LHCN-M2 (cell line): ENCODE measurements at regions not wholly inside any gene's neighbourhood (a gene's known extent, or its start where the extent isn't known, plus 50 kb on each side); places are given as distances from the start of the nearest gene placed in this dataset.
A peak's percentile ranks its signal among the peaks of the same experiment; 100 is the strongest.

Source experiments
- DNase-seq: peaks from one replicate; pipeline ENCODE4 v3.0.0-alpha.2; 2012; ENCODE audit warnings: low read depth

GRCh38 chr9:16197578-16198370 lies 644.9 kb downstream of the CCDC171 start:
- DNase-seq = no peak

- DNase-seq = no peak
Observed at GRCh38 chr9:16198996-16199395, 646.2 kb downstream of the CCDC171 start.

- no peak for DNase-seq
Observed at GRCh38 chr9:16202221-16202620, 649.4 kb downstream of the CCDC171 start.

GRCh38 chr9:16202914-16203728 lies 650.3 kb downstream of the CCDC171 start:
- peak; percentile 95 for DNase-seq

DNA sequence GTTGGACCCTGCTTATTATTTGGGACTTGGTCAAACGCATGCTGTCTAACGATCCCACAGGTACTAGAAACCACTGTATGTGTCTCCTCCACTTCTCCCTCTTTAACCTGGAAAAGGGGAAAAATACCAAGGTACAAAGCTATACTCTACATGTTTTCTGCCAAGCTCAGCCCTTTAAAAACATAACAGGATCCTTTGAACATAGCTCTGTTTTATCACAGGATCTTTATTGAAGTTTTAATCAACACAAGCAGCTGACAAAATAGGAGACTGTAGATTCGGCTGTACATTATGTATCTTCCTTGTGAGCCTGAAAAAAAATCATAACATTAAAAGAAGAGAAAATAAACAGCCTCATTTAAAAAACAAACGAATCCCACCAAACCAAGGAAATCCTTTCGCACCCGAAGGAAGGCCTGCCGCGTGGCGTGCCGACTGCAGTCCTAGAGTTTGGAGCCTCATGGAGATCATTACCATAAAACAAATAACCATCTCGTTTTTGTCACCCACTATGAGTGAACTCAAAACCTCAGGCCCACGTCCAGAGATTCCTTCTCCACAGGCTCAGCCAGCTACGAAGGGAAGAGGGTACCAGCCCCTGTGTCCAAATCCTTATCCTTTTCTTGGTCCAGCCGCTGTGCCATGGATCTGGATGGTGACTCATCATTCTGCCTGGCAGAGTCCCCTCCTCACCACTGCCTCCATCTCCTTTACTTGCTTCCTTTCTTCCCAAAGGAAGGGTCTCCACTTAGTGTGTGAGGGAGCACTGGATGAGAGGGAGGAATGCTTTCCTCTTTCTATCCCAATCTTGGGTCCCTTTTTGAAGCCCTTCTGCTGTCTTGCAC lies 651.1 kb downstream of the CCDC171 start:
- peak; percentile 48 for DNase-seq

- no peak for DNase-seq
Observed at GRCh38 chr9:16205455-16205854, 652.6 kb downstream of the CCDC171 start.

DNA sequence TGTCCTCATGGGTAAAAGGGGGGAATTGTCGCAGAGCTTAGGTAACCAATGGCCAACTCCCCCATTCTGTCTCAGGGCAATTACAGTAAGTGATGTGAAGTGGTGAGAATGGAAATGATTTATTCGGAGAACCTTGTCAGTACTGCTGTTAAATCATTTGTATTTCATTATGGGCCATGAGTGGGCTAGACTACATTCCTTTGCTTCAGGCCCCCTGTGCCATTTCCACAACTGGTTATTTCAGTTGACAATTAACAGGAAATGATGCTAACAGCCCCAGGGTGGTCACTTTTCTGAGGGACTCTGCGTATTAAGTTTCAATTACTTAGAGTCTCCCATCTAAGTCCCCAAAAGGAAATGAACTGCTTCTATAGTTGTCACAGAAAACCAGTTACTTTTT lies 653.7 kb downstream of the CCDC171 start:
- no peak for DNase-seq

GRCh38 chr9:16207161-16207560 lies 654.3 kb downstream of the CCDC171 start:
- DNase-seq = peak; percentile 94

DNA sequence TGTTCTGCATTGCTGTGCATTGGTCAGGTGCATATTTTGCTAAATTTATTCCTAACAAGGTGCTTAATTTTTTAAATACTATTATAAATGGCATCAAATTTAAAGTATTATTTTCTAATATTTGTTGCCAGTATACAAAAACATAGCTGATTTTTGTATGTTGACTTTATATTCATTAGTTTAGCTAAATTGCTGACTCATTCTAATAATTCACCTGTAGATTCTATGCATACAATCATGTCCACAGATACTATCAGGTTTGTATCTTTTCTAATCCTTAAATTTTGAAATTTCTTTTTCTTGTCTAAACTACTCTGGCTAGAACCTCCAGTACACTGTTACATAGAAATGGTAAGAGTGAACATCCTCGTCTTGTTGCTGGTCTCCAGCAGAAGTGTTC lies 657.6 kb downstream of the CCDC171 start:
- DNase-seq = no peak

GRCh38 chr9:16211946-16212345 lies 658.5 kb downstream of the BNC2 start:
- no peak for DNase-seq

DNA sequence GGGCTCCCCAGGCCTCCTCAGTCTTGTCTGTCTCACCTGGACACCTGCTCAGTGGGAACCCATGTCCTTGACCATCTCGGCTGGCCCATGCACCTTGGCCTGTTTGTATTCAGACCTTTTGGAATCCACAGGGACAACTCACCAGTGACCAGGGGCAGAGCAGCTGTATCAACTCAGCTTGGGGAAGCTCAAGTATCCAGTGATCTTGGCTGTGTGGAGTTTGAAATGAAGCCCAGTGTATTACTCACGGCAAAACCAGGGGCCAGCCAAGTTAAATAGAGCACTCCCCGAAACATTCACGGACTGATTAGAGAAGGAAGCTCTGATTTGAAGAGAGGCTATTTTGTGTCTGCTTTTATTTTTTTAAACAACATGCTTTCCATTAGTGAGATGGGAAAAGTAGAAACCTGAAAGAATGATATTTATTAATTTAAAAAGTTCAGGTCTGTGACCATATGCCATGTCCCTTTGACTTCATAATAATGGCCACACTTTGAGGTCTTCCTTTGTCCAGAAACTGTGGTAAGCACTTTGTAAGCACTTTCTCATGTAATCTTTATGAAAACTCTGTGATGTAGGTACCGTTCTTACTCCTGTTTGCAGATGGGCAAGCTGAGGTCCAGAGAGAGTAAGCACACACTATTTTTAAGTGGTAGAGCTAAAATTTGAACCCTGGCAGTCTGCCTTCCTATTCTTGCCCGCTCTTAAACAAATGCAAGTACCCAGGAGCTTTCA lies 656.5 kb downstream of the BNC2 start:
- DNase-seq = peak; percentile 98

DNA sequence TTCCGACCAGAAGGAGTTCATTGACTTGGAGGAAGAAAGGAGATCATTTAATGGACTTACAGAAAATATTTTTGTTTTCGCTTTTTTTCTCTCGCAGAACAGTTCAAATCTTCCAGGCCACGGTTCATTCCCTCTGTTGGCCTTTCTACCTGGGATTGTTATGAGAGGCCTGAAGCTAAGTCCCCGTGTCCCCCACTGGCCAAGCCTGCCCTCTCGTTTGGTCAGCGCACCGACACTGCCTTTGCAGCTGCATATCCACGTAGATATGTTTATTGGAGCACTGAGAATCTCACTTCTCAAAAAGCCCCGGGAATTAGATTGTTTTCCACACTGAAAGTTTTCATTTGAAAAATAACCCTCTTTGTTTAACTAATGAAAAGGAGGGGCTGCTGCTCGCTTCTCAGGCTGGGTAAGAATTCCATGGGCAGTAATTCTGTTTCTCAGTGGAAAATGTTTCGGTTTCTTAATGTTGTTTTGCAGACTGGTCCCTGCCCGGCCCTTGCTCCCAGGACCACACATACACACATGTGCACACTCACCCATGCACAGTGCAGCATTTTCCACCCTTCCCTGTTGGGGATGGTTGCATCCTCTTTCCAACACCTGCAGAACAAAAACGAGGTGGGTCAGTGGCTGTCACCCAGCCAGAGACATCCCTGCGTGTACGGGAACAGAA lies 655.7 kb downstream of the BNC2 start:
- no peak for DNase-seq

- DNase-seq = no peak
Observed at GRCh38 chr9:16215353-16215680, 655.2 kb downstream of the BNC2 start.

GRCh38 chr9:16217943-16218701 lies 652.3 kb downstream of the BNC2 start:
- no peak for DNase-seq

GRCh38 chr9:16221366-16221765 lies 649.1 kb downstream of the BNC2 start:
- DNase-seq = no peak

DNA sequence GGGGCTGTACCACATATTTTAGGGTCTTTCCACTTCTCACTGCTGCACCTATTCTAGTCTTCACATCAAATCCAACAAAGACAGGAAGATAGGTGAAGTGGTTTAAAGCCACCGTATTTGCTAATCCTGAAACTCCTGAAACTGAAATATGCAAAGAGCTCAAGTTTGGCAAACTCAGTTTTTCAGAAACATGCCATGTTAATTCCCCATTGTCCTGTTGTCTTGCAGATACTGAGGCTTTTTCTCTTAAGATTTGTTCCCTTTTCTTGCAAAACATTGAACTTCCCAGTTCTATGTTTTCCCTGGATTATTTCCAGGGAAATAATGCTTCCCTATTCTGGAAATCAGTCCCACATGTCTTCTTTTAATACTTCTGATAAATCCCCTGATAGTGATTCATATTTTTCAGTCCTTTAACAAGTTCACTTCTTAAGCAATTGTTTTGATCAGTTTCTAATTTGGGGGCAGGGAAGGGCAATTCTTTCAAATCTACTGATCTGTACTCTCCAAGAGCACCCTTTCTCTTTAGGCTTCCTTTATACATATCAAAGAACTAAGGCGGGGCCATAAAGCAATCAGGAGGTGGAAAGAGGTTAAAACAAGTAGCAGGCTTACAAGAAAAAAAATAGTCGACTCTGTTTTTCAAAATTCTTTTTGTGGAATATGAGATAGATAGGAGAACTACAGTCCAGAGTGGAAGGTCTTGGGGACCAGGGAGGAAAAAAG lies 648.5 kb downstream of the BNC2 start:
- no peak for DNase-seq

DNA sequence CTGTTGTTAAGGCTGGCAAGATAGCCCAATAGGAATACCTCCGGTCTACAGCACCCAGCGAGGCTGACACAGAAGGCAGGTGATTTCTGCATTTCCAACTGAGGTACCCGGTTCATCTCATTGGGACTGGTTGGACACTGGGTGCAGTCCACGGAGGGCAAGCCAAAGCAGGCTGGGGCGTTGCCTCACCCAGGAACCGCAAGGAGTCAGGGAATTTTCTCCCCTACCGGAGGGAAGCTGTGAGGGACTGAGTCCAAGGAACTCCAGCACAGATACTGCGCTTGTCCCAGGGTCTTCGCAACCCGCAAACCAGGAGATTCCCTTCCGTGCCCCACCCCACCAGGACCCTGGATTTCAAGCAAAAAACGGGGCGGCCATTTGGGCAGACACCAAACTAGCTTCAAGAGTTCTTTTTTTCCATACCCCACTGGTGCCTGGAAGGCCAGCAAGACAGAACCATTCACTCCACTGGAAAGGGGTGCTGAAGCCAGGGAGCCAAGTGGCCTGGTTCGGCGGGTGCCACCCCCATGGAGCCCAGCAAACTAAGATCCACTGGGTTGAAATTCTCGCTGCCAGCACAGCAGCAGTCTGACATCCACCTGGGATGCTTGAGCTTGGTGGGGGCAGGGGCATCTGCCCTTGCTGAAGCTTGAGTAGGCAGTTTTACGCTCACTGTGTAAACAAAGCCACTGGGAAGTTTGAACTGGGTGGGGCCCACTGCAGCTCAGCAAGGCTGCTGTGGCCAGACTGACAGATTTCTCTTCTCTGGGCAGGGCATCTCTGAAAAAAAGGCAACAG lies 647.2 kb downstream of the BNC2 start:
- DNase-seq = no peak

GRCh38 chr9:16230731-16231130 lies 639.7 kb downstream of the BNC2 start:
- DNase-seq = no peak

GRCh38 chr9:16236311-16236710 lies 634.2 kb downstream of the BNC2 start:
- peak; percentile 86 for DNase-seq
